ENCODE measurements at regions not wholly inside any gene's neighbourhood (a gene's known extent, or its start where the extent isn't known, plus 50 kb on each side); places are given as distances from the start of the nearest gene placed in this dataset.
"Not testable (repeated sequence)": the region's sequence is repeated elsewhere in the genome, so short reads cannot be mapped to it uniquely, and the experiment has no call there.

DNA sequence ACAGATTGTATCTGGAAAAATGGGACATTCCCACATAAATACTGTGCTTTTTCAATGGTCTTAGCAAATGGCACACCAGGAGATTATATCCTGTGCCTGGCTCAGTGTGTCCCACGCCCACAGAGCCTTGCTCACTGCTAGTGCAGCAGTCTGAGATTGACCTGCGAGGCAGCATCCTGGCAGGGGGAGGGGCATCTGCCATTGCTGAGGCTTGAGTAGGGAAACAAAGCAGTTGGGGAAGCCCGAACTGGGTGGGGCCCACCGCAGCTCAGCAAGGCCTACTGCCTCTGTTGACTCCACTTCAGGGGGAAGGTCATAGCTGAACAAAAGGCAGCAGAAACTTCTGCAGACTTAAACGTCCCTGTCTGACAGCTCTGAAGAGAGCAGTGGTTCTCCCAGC, 258.7 kb downstream of the LRRC70 start:
- not testable (repeated sequence) for TF ChIP-seq TCF7 (CRISPR knock-in tag; IDR thresholded peaks at IDR 0.05; ENCODE audit: low read depth); ZNF512 (CRISPR knock-in tag; IDR thresholded peaks at IDR 0.05; ENCODE audit: borderline replicate concordance); PREB (CRISPR knock-in tag; IDR thresholded peaks at IDR 0.05; ENCODE audit: borderline replicate concordance); MAX (CRISPR knock-in tag; IDR thresholded peaks at IDR 0.05); ZBTB21 (CRISPR knock-in tag; IDR thresholded peaks at IDR 0.05; ENCODE audit: borderline replicate concordance); ZNF263 (CRISPR knock-in tag; IDR thresholded peaks at IDR 0.05; ENCODE audit: low read depth); GTF2I (CRISPR knock-in tag; conservative IDR thresholded peaks at IDR 0.05); FOXK1 (CRISPR knock-in tag; IDR thresholded peaks at IDR 0.05); ZNF396 (CRISPR knock-in tag; IDR thresholded peaks at IDR 0.05; ENCODE audit: borderline replicate concordance)
- TF ChIP-seq, protein P1, sequence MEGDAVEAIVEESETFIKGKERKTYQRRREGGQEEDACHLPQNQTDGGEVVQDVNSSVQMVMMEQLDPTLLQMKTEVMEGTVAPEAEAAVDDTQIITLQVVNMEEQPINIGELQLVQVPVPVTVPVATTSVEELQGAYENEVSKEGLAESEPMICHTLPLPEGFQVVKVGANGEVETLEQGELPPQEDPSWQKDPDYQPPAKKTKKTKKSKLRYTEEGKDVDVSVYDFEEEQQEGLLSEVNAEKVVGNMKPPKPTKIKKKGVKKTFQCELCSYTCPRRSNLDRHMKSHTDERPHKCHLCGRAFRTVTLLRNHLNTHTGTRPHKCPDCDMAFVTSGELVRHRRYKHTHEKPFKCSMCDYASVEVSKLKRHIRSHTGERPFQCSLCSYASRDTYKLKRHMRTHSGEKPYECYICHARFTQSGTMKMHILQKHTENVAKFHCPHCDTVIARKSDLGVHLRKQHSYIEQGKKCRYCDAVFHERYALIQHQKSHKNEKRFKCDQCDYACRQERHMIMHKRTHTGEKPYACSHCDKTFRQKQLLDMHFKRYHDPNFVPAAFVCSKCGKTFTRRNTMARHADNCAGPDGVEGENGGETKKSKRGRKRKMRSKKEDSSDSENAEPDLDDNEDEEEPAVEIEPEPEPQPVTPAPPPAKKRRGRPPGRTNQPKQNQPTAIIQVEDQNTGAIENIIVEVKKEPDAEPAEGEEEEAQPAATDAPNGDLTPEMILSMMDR (IDR thresholded peaks at IDR 0.05) = not testable (repeated sequence)
- TF ChIP-seq, protein P2, sequence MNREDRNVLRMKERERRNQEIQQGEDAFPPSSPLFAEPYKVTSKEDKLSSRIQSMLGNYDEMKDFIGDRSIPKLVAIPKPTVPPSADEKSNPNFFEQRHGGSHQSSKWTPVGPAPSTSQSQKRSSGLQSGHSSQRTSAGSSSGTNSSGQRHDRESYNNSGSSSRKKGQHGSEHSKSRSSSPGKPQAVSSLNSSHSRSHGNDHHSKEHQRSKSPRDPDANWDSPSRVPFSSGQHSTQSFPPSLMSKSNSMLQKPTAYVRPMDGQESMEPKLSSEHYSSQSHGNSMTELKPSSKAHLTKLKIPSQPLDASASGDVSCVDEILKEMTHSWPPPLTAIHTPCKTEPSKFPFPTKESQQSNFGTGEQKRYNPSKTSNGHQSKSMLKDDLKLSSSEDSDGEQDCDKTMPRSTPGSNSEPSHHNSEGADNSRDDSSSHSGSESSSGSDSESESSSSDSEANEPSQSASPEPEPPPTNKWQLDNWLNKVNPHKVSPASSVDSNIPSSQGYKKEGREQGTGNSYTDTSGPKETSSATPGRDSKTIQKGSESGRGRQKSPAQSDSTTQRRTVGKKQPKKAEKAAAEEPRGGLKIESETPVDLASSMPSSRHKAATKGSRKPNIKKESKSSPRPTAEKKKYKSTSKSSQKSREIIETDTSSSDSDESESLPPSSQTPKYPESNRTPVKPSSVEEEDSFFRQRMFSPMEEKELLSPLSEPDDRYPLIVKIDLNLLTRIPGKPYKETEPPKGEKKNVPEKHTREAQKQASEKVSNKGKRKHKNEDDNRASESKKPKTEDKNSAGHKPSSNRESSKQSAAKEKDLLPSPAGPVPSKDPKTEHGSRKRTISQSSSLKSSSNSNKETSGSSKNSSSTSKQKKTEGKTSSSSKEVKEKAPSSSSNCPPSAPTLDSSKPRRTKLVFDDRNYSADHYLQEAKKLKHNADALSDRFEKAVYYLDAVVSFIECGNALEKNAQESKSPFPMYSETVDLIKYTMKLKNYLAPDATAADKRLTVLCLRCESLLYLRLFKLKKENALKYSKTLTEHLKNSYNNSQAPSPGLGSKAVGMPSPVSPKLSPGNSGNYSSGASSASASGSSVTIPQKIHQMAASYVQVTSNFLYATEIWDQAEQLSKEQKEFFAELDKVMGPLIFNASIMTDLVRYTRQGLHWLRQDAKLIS (CRISPR knock-in tag; IDR thresholded peaks at IDR 0.05; ENCODE audit: borderline replicate concordance) = not testable (repeated sequence)
- TF ChIP-seq, protein P3, sequence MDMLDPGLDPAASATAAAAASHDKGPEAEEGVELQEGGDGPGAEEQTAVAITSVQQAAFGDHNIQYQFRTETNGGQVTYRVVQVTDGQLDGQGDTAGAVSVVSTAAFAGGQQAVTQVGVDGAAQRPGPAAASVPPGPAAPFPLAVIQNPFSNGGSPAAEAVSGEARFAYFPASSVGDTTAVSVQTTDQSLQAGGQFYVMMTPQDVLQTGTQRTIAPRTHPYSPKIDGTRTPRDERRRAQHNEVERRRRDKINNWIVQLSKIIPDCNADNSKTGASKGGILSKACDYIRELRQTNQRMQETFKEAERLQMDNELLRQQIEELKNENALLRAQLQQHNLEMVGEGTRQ (CRISPR knock-in tag; IDR thresholded peaks at IDR 0.05) = not testable (repeated sequence)
- TF ChIP-seq, protein P4, sequence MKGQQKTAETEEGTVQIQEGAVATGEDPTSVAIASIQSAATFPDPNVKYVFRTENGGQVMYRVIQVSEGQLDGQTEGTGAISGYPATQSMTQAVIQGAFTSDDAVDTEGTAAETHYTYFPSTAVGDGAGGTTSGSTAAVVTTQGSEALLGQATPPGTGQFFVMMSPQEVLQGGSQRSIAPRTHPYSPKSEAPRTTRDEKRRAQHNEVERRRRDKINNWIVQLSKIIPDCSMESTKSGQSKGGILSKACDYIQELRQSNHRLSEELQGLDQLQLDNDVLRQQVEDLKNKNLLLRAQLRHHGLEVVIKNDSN (CRISPR knock-in tag; IDR thresholded peaks at IDR 0.05) = not testable (repeated sequence)
- TF ChIP-seq, protein P5, sequence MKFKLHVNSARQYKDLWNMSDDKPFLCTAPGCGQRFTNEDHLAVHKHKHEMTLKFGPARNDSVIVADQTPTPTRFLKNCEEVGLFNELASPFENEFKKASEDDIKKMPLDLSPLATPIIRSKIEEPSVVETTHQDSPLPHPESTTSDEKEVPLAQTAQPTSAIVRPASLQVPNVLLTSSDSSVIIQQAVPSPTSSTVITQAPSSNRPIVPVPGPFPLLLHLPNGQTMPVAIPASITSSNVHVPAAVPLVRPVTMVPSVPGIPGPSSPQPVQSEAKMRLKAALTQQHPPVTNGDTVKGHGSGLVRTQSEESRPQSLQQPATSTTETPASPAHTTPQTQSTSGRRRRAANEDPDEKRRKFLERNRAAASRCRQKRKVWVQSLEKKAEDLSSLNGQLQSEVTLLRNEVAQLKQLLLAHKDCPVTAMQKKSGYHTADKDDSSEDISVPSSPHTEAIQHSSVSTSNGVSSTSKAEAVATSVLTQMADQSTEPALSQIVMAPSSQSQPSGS (CRISPR knock-in tag; IDR thresholded peaks at IDR 0.05; ENCODE audit: borderline replicate concordance, low read depth) = not testable (repeated sequence)
